Keratinocyte (primary cell): ENCODE measurements at regions not wholly inside any gene's neighbourhood (a gene's known extent, or its start where the extent isn't known, plus 50 kb on each side); places are given as distances from the start of the nearest gene placed in this dataset.

Experiments
- EZH2 ChIP-seq: IDR thresholded peaks from one replicate; pipeline ENCODE4 v1.6.1; 2012; ENCODE audit warnings: inconsistent platforms, mild to moderate bottlenecking, low read length, moderate library complexity
- TF ChIP-seq, protein P1 (sequence below), 3 experiments: IDR thresholded peaks in 1 of 3; conservative IDR thresholded peaks in 1 of 3; optimal IDR thresholded peaks in 1 of 3; 2 replicates in 2 of 3; 3 replicates in 1 of 3; pipeline versions ENCODE3 to v1.5.1; 2011; ENCODE audit warnings: low read length in 3 of 3, mild to moderate bottlenecking in 3 of 3, moderate library complexity in 2 of 3, control low read depth in 1 of 3, inconsistent platforms in 1 of 3; ENCODE audit not compliant: insufficient read depth in 2 of 3; ENCODE audit errors: extremely low read depth in 1 of 3

DNA sequence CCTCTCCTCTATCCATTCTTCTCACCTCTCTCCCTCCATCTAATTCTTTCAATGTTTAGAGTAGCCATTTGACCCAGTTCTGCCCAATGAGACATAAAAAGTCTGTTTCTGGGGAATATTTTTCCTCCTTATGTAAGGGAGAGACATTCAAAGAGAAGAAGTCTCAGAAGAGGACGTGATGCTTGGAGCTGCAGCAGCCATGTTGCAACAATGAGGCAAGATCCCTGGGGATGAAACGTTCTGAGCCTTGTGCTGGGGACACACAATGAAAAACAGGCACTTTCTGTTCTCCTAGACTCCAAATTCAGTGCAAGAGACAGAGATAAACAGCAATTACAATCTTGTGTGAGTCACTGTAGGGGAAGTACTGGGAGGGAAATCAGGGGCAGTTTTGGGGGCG, 130.8 kb downstream of the FOXL1 start:
- TF ChIP-seq, protein P1, sequence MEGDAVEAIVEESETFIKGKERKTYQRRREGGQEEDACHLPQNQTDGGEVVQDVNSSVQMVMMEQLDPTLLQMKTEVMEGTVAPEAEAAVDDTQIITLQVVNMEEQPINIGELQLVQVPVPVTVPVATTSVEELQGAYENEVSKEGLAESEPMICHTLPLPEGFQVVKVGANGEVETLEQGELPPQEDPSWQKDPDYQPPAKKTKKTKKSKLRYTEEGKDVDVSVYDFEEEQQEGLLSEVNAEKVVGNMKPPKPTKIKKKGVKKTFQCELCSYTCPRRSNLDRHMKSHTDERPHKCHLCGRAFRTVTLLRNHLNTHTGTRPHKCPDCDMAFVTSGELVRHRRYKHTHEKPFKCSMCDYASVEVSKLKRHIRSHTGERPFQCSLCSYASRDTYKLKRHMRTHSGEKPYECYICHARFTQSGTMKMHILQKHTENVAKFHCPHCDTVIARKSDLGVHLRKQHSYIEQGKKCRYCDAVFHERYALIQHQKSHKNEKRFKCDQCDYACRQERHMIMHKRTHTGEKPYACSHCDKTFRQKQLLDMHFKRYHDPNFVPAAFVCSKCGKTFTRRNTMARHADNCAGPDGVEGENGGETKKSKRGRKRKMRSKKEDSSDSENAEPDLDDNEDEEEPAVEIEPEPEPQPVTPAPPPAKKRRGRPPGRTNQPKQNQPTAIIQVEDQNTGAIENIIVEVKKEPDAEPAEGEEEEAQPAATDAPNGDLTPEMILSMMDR (optimal IDR thresholded peaks at IDR 0.05 in 1 of 3, IDR thresholded peaks at IDR 0.05 in 1 of 3, conservative IDR thresholded peaks at IDR 0.05 in 1 of 3; ENCODE audit: extremely low read depth in 1 of 3, insufficient read depth in 2 of 3, low read length in 3 of 3), result no peak
- TF ChIP-seq EZH2, result no peak
